HG02870 (cell line): ENCODE measurements at regions not wholly inside any gene's neighbourhood (a gene's known extent, or its start where the extent isn't known, plus 50 kb on each side); places are given as distances from the start of the nearest gene placed in this dataset.
"Not testable (repeated sequence)": the region's sequence is repeated elsewhere in the genome, so short reads cannot be mapped to it uniquely, and the experiment has no call there.

Experiments used
- ATAC-seq: cut with Tn5 transposase; IDR thresholded peaks from one replicate; pipeline ENCODE4 v1.9.1; 2021; ENCODE audit warnings: mild to moderate bottlenecking, moderate library complexity; ENCODE audit not compliant: unreplicated experiment

DNA sequence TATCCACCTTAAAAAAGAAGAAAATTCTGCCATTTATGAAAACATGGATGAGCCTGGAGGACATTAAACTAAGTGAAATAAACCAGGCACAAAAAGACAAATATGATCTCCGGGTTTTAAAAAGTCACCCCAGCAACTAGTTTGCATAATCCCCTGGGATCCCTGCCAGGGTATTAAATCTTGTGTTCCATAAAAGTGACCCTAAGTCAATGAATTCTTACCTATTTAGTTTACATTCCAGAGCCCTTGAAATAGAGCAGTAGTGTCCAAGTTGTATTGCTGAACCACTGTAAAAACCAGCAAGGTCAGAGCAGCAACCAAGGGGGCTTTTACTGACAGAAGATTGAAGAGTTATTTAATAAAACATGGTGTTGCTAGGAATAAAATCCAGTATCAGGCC, 716.8 kb upstream of the BCHE start:
- no peak for ATAC-seq

DNA sequence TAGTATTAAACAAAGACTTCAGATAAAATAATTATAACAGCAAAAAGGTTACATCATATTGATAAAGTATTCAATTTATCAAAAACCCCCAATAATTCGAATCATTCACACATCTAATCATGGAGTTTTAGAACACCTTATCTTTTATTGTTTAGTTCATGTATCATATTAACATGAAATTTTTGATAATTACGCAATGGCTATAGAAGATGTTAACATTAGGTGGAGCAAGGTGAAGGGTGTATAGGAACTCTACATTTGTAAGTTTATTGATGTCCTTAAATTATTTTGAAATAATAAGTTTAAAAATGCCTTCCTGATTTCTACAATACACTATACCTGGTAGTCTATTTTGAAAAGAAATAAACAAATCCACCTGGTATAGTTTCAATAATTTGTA, 696.5 kb upstream of the BCHE start:
- no peak for ATAC-seq

DNA sequence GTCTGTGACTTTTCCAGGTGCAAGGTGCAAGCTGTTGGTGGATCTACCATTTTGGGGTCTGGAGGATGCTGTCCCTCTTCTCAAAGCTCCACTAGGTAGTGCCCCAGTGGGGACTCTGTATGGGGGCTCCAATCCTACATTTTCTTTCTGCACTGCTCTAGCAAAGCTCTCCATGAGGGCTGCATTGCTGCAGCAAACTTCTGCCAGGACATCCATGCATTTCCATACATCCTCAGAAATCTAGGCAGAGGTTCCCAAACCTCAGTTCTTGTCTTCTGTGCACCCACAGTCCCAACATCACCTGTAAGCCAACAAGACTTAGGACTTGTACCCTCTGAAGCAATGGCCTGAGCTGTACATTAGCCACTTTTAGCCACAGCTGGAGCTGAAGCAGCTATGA, 694.5 kb upstream of the BCHE start:
- no peak for ATAC-seq

GRCh38 chr3:166527325-166527724, 690.1 kb upstream of the BCHE start:
- no peak for ATAC-seq

- ATAC-seq = no peak
Measured at GRCh38 chr3:166526881-166527280, 689.7 kb upstream of the BCHE start.

DNA sequence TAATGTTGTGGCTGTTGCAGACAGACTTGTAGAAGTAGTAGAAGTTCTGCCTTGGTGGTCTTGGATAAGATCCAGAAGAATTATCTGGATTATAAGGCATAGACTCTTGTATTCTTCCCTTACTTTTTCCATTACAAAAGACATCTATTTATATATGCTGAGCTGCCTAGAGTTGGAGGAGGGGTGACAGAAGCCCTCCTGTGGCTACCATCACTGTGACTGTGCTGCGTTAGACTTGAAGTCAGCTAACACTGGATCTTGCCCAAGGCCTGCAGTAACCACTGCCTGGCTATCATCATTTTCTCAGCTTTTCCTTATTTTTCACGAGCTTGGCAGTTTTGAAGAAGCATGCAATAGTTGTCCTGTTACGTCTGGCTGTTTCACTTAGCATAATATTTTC, 684.8 kb upstream of the BCHE start:
- ATAC-seq = no peak

DNA sequence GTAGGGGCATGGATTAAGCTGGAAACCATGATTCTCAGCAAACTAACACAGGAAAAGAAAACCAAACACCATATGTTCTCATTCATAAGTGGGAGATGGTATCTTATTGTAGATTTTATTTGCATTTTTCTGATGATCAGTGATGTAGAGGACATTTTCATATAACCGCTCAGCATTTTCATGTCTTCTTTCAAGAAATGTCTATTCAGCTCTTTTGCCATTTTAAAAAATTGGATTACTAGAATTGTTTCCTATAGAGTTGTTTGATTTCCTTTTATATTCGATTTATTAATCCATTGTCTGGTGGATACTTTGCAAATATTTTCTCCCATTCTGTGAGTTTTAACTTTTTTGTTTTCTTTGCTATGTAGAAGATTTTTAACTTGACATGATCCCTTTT, 682.2 kb upstream of the BCHE start:
- ATAC-seq = no peak

DNA sequence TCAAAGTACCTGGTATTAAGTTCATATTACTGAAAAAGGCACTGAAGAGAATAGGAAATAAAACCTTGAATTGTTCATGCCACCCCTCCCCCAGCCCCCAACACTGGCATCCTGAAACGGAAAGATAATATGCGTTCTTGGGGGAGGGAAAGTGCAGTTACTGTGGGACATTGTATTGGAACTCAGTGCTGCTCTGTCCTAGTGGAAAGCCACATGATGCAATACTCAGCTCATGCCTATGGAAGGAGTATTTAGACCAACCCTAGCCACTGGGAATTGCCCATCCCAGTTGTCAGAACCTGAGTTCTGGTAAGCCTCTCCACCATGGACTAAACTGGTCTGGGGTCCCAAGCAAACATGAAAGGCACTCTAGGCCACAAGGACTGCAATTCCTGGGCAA, 680.8 kb upstream of the BCHE start:
- no peak for ATAC-seq

DNA sequence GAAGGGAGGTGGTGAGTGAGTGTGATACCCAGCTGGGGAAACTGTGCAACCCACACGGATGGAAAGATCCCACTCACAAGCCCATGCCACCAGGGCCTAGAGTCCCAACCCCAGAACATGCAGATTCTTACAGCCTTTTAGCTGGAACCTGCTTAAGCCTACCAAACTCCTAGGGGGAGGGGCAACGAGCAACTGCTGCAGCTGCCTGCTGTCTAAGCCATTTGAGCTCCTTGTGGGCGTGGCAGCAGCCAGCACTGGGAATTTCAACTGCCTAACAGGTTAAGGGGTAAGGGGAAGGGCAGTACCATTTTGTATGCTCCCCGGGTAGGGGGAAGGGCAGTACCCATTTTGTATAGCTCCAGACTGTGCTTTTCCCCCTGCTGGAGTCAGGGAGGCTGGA, 673.2 kb upstream of the BCHE start:
- no peak for ATAC-seq

DNA sequence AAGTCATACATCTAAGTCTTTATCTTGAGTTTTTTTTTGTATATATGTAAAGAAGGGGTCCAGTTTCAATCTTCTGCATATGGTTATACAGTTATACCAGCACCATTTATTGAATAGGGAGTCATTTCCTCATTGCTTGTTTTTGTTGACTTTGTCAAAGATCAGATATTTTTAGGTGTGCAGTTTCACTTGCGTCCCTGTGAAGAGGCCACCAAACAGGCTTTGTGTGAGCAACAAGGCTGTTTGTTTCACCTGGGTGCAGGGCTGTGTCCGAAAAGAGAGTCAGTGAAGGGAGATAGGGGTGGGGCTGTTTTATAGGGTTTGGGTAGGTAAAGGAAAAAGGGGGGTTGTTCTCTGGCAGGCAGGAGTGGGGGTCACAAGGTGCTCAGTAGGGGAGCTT, 663.2 kb upstream of the BCHE start:
- not testable (repeated sequence) for ATAC-seq

DNA sequence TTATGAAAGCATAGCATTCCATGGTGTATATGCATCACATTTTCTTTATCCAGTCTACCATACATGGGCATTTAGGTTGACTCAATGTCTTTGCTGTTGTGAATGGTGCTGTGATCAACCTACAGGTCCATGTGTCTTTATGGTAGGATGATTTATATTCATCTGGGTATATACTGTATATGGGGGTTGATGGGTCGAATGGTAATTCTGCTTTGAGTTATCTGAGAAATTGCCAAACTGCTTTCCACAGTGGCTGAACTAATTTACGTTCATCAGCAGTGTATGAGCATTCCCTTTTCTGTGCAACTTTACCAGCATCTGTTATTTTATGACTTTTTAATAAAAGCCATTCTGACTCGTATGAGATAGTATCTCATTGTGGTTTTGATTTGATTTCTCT, 662.4 kb upstream of the BCHE start:
- ATAC-seq = no peak

DNA sequence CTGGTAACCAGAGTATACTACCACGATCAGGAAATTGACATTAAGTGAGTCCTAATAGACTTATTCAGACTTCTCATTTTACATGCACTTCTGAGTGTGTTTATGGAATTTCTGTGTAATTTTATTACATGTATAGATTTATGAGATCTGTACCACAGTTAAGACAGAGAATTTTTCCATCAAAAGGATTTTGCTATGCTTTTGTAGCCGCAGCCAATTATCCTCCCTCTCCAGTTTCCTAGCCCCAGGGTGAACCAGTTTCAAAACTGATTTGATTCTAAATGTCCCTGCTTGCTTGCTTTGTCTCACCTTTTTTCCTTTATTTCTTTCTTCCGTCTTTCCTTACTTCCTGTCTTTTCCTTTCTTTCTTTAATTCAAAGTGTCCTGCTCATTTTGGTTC, 661.2 kb upstream of the BCHE start:
- no peak for ATAC-seq

- no peak for ATAC-seq
Measured at GRCh38 chr3:166489826-166490225, 652.6 kb upstream of the BCHE start.

DNA sequence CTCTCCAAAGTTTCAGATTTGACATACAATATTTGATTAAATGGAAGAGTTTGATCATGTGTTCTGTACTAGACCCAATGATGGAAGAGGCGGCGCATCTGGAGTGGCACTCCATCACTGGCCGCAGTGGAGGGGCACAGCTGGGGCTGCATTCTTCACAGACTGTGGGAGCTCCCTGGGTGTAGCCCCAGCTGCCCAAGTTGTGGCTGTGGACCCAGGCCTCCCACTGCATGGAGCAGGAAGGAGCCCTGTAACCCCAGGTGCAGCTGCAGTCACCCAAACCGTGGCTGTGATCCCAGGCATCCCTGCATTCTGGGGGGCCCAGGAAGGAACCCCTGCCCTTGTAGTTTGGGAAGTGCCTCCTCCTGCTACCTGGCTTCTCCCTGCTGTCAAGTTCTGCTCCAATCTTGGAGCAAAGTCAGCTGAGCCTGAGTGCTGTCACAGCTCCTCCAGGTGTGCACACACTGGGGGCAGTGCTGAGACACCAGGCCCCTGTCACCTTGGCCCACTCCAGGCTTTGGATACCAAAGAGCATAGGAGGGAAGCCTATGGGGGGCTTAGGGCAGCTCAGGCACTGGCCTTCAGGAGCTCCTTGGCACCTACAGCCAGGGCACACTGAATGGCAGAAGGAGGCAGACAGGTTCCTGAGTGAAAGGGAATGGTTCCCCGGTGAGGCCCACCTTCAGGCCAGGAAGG, 651.9 kb upstream of the BCHE start:
- ATAC-seq = no peak

DNA sequence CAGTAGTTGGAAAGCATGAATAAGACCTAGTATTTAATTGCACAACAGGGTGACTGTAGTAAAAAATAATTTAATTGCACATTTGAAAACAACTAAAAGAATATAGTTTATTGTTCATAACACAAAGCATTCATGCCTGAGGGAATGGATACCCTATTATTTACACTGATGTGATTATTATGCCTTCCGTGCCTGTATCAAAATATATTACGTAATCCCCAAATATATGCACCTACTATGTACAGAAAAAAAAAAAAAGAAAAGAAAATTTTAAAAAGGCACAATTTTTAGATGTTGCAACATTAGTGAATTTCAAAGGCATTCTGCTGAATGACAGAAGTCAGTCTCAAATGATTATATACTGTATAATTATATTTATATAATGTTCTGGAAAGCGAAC, 647.2 kb upstream of the BCHE start:
- ATAC-seq = no peak

- ATAC-seq = no peak
Measured at GRCh38 chr3:166481340-166481739, 644.1 kb upstream of the BCHE start.

DNA sequence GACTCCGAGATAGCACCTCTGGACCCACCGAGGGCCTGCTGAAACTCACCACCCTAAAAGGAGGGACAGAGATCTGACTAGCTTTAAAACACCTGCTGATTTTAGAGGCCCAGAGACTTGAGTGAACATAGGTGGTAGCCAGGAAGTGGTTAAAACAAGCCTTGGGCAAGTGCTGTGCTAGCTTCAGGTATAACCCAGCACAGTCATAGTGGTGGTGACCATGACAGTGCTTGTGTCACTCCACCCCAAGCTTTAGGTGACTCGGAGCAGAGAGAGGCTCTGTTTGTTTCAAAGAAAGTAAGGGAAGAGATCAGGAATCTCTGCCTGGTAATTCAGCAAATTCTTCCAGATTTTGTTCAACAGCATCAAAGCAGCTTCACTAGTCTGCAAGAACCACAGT, 641.1 kb upstream of the BCHE start:
- no peak for ATAC-seq

GRCh38 chr3:166473501-166473900, 636.3 kb upstream of the BCHE start:
- ATAC-seq = no peak

DNA sequence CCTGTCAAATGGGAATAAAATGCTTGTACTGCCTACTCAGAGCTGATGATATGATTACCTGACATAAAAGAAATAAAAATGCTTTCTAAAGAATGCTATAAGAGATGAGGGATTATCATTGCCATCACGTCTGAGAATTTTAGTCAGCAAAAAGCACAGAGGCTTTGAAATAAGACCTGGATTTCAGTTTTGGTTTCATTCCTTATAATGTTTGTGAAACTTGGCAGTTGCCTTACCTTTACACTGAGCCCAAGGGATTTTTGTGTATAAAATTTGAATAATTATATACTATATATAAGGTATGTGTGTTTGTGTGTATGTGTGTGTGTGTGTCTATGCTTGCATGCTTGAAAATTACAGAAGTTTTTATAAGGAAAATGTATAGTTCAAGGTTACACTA, 634.8 kb upstream of the BCHE start:
- ATAC-seq = no peak

GRCh38 chr3:166471074-166471767, 634.0 kb upstream of the BCHE start:
- ATAC-seq = no peak

DNA sequence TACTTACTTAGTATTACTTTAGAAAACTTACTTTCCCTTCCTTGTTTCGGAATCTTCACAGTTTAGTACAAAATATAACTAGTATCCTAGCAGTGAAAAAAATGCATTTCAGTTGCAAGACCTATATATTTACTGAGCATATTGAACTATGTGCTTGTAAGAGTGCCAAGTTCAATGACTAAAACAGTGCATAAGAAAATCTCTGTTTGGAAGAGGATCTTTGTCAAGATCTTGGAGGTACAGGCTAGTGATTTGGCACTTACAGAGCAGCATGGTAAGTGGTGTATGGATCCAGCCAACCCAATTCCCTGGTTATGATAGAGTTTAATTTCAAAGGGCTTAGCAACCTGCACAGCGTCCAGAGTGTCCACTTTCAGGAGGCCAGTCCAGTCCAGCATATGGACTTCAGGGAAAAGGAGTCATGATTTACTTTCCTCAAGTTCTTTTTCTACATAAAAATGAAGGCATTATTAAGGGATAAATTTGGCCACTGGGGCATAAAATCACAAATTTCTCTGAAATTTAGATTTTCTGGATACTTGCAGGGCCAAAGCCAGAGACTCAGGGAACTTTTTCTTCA, 625.8 kb upstream of the BCHE start:
- ATAC-seq = no peak

DNA sequence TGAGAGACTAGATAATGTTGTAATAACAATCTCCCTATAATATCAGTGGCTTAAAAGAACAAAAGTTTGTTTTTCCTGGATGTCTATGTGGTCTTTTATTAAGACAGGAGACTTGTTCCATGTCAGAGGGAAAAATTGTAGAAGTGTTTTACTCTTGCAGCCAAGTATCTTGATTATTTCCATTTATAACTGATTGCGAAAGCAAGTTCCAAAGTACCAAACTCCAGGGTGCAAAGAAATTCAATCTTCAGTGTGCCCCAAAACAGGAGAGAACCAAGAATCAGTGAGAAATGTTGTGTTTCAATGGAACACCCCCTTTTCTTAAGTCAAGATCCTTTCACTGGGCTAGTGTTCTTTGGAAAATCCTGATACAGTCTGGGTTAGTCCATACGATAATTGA, 624.4 kb upstream of the BCHE start:
- ATAC-seq = no peak

GRCh38 chr3:166457382-166457781, 620.2 kb upstream of the BCHE start:
- no peak for ATAC-seq
